Adrenal gland (tissue), 5 donors: ENCODE measurements at regions not wholly inside any gene's neighbourhood (a gene's known extent, or its start where the extent isn't known, plus 50 kb on each side); places are given as distances from the start of the nearest gene placed in this dataset.

Source experiments
- POLR2A ChIP-seq, 2 donors: fragments of 450-650 bp; IDR thresholded peaks; one replicate each; pipeline ENCODE4 v1.6.1; 2017; ENCODE audit warnings: antibody characterized with exemption in 2 of 2, mild to moderate bottlenecking in 2 of 2, moderate library complexity in 1 of 2
- TF ChIP-seq, protein P1 (sequence below), 6 experiments: fragments of 450-650 bp in 4 of 6; fragments of 200-600 bp in 2 of 6; sonication (generic) in 1 of 6; IDR thresholded peaks; 1 replicate in 5 of 6; 2 replicates in 1 of 6; pipeline versions ENCODE4 v1.5.1 to v1.8.0; 2016 to 2021; ENCODE audit warnings: antibody characterized with exemption in 6 of 6, mild to moderate bottlenecking in 2 of 6, moderate library complexity in 1 of 6
- donor health status: DM: no; HTN: no; CAD: no.

DNA sequence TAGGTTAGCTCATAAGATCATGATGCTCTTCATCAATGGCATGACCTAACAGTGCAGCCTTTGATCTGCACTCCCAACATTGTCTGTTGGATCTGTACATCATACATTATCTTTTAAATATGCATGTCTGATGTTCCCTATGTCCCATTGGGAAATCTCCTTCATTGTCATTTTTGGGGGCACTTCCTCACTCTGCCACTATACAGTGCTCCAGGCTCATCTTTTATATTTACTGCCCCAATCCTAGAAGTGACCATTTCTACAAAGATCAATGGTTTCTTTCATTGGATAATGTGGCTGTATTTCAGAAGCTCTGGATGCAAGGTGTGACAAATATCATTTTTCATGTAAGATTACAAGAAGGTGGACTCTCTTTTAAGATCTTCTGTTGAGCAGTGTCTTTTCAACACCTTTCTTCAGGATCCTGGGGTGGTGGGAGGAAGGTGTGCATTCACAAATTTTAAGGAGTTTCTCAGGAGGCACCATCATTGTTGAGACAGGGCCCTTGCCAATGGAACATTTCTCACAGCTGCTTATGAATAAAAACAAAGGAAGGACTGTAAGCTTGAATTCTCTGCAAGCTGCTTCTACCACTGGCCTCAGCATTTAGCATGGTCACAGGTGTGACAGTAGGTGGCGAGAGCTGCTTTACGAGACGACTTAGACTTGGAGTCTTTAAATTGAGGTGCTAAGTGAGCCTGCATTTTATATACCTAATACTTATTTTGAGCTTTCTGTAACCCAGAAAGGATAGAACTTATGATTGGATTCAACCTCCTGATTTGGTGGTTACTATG lies 403.0 kb downstream of the LMO7 start:
- TF ChIP-seq, protein P1, sequence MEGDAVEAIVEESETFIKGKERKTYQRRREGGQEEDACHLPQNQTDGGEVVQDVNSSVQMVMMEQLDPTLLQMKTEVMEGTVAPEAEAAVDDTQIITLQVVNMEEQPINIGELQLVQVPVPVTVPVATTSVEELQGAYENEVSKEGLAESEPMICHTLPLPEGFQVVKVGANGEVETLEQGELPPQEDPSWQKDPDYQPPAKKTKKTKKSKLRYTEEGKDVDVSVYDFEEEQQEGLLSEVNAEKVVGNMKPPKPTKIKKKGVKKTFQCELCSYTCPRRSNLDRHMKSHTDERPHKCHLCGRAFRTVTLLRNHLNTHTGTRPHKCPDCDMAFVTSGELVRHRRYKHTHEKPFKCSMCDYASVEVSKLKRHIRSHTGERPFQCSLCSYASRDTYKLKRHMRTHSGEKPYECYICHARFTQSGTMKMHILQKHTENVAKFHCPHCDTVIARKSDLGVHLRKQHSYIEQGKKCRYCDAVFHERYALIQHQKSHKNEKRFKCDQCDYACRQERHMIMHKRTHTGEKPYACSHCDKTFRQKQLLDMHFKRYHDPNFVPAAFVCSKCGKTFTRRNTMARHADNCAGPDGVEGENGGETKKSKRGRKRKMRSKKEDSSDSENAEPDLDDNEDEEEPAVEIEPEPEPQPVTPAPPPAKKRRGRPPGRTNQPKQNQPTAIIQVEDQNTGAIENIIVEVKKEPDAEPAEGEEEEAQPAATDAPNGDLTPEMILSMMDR (IDR thresholded peaks at IDR 0.05) = no peak
- TF ChIP-seq POLR2A (IDR thresholded peaks at IDR 0.05) = no peak
